ENCODE measurements at regions not wholly inside any gene's neighbourhood (a gene's known extent, or its start where the extent isn't known, plus 50 kb on each side); places are given as distances from the start of the nearest gene placed in this dataset.

GRCh38 chr9:106575823-106576222, 287.1 kb upstream of the ZNF462 start:
- DNase-seq (ENCODE audit: low read depth in 2 of 3, low spot score in 2 of 3) = no peak

GRCh38 chr9:106576232-106576760, 286.7 kb upstream of the ZNF462 start:
- DNase-seq (ENCODE audit: low read depth in 2 of 3, low spot score in 2 of 3) = no peak

GRCh38 chr9:106577121-106577520, 285.8 kb upstream of the ZNF462 start:
- no peak for DNase-seq (ENCODE audit: low read depth in 2 of 3, low spot score in 2 of 3)

- peak in 2 of 3 donors; percentile 8 to 65 for DNase-seq (ENCODE audit: low read depth in 2 of 3, low spot score in 2 of 3)
Measured at GRCh38 chr9:106580546-106580945, 282.4 kb upstream of the ZNF462 start.

- no peak for DNase-seq (ENCODE audit: low read depth in 2 of 3, low spot score in 2 of 3)
Measured at GRCh38 chr9:106581973-106582372, 281.0 kb upstream of the ZNF462 start.

- DNase-seq (ENCODE audit: low read depth in 2 of 3, low spot score in 2 of 3) = no peak
Measured at GRCh38 chr9:106583751-106584150, 279.2 kb upstream of the ZNF462 start.

- no peak for DNase-seq (ENCODE audit: low read depth in 2 of 3, low spot score in 2 of 3)
Measured at GRCh38 chr9:106587042-106587441, 275.9 kb upstream of the ZNF462 start.

- DNase-seq (ENCODE audit: low read depth in 2 of 3, low spot score in 2 of 3) = no peak
Measured at GRCh38 chr9:106588626-106589025, 274.3 kb upstream of the ZNF462 start.

GRCh38 chr9:106590759-106591505, 272.0 kb upstream of the ZNF462 start:
- no peak for DNase-seq (ENCODE audit: low read depth in 2 of 3, low spot score in 2 of 3)

GRCh38 chr9:106593201-106593600, 269.8 kb upstream of the ZNF462 start:
- no peak for DNase-seq (ENCODE audit: low read depth in 2 of 3, low spot score in 2 of 3)

GRCh38 chr9:106596984-106597383, 266.0 kb upstream of the ZNF462 start:
- DNase-seq (ENCODE audit: low read depth in 2 of 3, low spot score in 2 of 3) = peak in 1 of 3 donors; percentile 2

- no peak for DNase-seq (ENCODE audit: low read depth in 2 of 3, low spot score in 2 of 3)
Measured at GRCh38 chr9:106600955-106601560, 261.9 kb upstream of the ZNF462 start.

GRCh38 chr9:106602344-106602743, 260.6 kb upstream of the ZNF462 start:
- DNase-seq (ENCODE audit: low read depth in 2 of 3, low spot score in 2 of 3) = no peak

- DNase-seq (ENCODE audit: low read depth in 2 of 3, low spot score in 2 of 3) = no peak
Measured at GRCh38 chr9:106613250-106613737, 249.7 kb upstream of the ZNF462 start.

GRCh38 chr9:106615118-106615889, 247.7 kb upstream of the ZNF462 start:
- no peak for DNase-seq (ENCODE audit: low read depth in 2 of 3, low spot score in 2 of 3)

GRCh38 chr9:106616026-106616425, 246.9 kb upstream of the ZNF462 start:
- DNase-seq (ENCODE audit: low read depth in 2 of 3, low spot score in 2 of 3) = no peak

GRCh38 chr9:106616851-106617345, 246.1 kb upstream of the ZNF462 start:
- no peak for DNase-seq (ENCODE audit: low read depth in 2 of 3, low spot score in 2 of 3)

GRCh38 chr9:106619211-106619610, 243.8 kb upstream of the ZNF462 start:
- no peak for DNase-seq (ENCODE audit: low read depth in 2 of 3, low spot score in 2 of 3)

- no peak for DNase-seq (ENCODE audit: low read depth in 2 of 3, low spot score in 2 of 3)
Measured at GRCh38 chr9:106620081-106620480, 242.9 kb upstream of the ZNF462 start.

GRCh38 chr9:106620866-106621265, 242.1 kb upstream of the ZNF462 start:
- no peak for DNase-seq (ENCODE audit: low read depth in 2 of 3, low spot score in 2 of 3)

Measured in hematopoietic multipotent progenitor cell (in vitro differentiated cells).